ENCODE measurements at regions not wholly inside any gene's neighbourhood (a gene's known extent, or its start where the extent isn't known, plus 50 kb on each side); places are given as distances from the start of the nearest gene placed in this dataset.

DNA sequence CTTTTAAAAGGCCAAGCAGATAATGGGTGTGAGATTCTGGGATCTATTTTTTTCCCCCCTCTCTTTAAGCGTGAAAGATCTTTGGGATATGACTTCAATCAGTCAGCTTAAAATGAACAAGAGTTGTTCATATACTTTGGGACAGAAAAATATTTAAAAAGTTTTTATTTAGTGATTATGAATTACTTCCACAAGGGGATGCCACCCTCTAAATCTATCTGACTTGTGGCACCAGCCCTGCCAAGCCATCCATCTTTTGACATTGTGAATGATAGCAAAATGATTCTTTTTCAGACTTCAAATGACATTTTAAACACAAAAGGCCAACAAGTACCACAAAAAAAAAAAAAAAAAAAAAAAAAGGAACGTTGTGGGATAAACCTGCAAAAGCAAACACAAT lies 111.0 kb upstream of the HMHB1 start:
- TF ChIP-seq, protein P1, sequence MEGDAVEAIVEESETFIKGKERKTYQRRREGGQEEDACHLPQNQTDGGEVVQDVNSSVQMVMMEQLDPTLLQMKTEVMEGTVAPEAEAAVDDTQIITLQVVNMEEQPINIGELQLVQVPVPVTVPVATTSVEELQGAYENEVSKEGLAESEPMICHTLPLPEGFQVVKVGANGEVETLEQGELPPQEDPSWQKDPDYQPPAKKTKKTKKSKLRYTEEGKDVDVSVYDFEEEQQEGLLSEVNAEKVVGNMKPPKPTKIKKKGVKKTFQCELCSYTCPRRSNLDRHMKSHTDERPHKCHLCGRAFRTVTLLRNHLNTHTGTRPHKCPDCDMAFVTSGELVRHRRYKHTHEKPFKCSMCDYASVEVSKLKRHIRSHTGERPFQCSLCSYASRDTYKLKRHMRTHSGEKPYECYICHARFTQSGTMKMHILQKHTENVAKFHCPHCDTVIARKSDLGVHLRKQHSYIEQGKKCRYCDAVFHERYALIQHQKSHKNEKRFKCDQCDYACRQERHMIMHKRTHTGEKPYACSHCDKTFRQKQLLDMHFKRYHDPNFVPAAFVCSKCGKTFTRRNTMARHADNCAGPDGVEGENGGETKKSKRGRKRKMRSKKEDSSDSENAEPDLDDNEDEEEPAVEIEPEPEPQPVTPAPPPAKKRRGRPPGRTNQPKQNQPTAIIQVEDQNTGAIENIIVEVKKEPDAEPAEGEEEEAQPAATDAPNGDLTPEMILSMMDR (IDR thresholded peaks at IDR 0.05) = no peak
- no peak for TF ChIP-seq POLR2A (IDR thresholded peaks at IDR 0.05)

Data from body of pancreas (tissue), 4 donors.